B cell (primary cell): ENCODE measurements at regions not wholly inside any gene's neighbourhood (a gene's known extent, or its start where the extent isn't known, plus 50 kb on each side); places are given as distances from the start of the nearest gene placed in this dataset.
"Not testable (repeated sequence)": the region's sequence is repeated elsewhere in the genome, so short reads cannot be mapped to it uniquely, and the experiment has no call there.

Experiments
- ATAC-seq: fragments of 200-7000 bp; cut with Tn5 transposase; one replicate; pipeline ENCODE4 v1.10.0; 2021; ENCODE audit warnings: low read depth, mild to moderate bottlenecking, moderate number of reproducible peaks, moderate library complexity
- CTCF ChIA-PET: fragments of 350-600 bp; sonication (Branson Sonifier 250); formaldehyde crosslinking; loops from one replicate; lab custom pipeline; 2021; ENCODE audit warnings: antibody characterized with exemption, inconsistent platforms; lab: Charles Lee
- POLR2A ChIA-PET: fragments of 350-600 bp; sonication (Branson Sonifier 250); formaldehyde crosslinking; loops from one replicate; lab custom pipeline; 2021; ENCODE audit warnings: antibody characterized with exemption; lab: Charles Lee
- DNase-seq: peaks from one replicate; pipeline ENCODE4 v3.0.0; 2013
- H2AFZ ChIP-seq: 2 replicates; pipeline ENCODE4 v1.6.1; 2012; ENCODE audit warnings: mild to moderate bottlenecking, low read depth, low read length; ENCODE audit not compliant: insufficient read depth, poor library complexity, severe bottlenecking
- H3K27ac ChIP-seq, 2 donors: 1 replicate in 1 of 2; 2 replicates in 1 of 2; pipeline ENCODE4 v1.5.1; 2012 to 2013; ENCODE audit warnings: low read length in 2 of 2, mild to moderate bottlenecking in 2 of 2, moderate library complexity in 1 of 2
- H3K27me3 ChIP-seq, 4 experiments: fragments of 200-600 bp in 1 of 4; sonication (generic) in 1 of 4; replicated peaks in 1 of 4; 1 replicate in 2 of 4; 2 replicates in 2 of 4; pipeline versions ENCODE4 v1.6.1 to v1.7.0; 2013 to 2016; ENCODE audit warnings: low read length in 3 of 4, mild to moderate bottlenecking in 2 of 4, mixed read lengths in 1 of 4, moderate library complexity in 1 of 4; ENCODE audit not compliant: insufficient read depth in 4 of 4, control insufficient read depth in 3 of 4; ENCODE audit errors: control extremely low read depth in 1 of 4
- H3K36me3 ChIP-seq, 2 experiments: replicated peaks in 1 of 2; 1 replicate in 1 of 2; 2 replicates in 1 of 2; pipeline versions ENCODE4 v1.6.1 to v1.7.1; 2013; ENCODE audit warnings: low read length in 1 of 2; ENCODE audit not compliant: insufficient read depth in 2 of 2, control insufficient read depth in 1 of 2; ENCODE audit errors: control extremely low read depth in 1 of 2, extremely low read depth in 1 of 2
- H3K4me1 ChIP-seq, 2 donors: fragments of 200-600 bp in 1 of 2; sonication (generic) in 1 of 2; 1 replicate in 1 of 2; 2 replicates in 1 of 2; pipeline versions ENCODE4 v1.5.1 to v1.6.1; 2013 to 2017; ENCODE audit warnings: low read length in 2 of 2; ENCODE audit not compliant: control insufficient read depth in 2 of 2, insufficient read depth in 2 of 2
- H3K4me2 ChIP-seq: replicated peaks from 2 replicates; pipeline ENCODE3; 2012; ENCODE audit warnings: mild to moderate bottlenecking, low read depth, low read length; ENCODE audit not compliant: poor library complexity, severe bottlenecking
- H3K4me3 ChIP-seq, 5 experiments: fragments of 200-600 bp in 1 of 5; sonication (generic) in 1 of 5; 1 replicate in 3 of 5; 2 replicates in 2 of 5; pipeline versions ENCODE4 v1.5.1 to v1.7.0; 2011 to 2016; ENCODE audit warnings: low read length in 4 of 5, mild to moderate bottlenecking in 4 of 5, low read depth in 2 of 5, control low read depth in 1 of 5, moderate library complexity in 1 of 5; ENCODE audit not compliant: insufficient read depth in 1 of 5; ENCODE audit errors: control extremely low read depth in 1 of 5, extremely low read depth in 1 of 5
- H3K79me2 ChIP-seq: fragments of 200-600 bp; sonication (generic); one replicate; pipeline ENCODE4 v1.6.0; 2016; ENCODE audit warnings: low read length; ENCODE audit not compliant: control insufficient read depth, insufficient read depth
- H3K9ac ChIP-seq: fragments of 200-600 bp; sonication (generic); 2 replicates; pipeline ENCODE4 v1.6.1; 2017; ENCODE audit warnings: mild to moderate bottlenecking, low read length, moderate library complexity
- H3K9me3 ChIP-seq, 3 donors: one replicate each; pipeline versions ENCODE4 v1.6.1 to v1.7.1; 2013; ENCODE audit warnings: low read length in 2 of 3; ENCODE audit not compliant: control insufficient read depth in 2 of 3, insufficient read depth in 1 of 3; ENCODE audit errors: control extremely low read depth in 1 of 3
- H4K20me1 ChIP-seq: 2 replicates; pipeline ENCODE4 v1.6.0; 2012; ENCODE audit warnings: mild to moderate bottlenecking, low read length; ENCODE audit not compliant: insufficient read depth, control insufficient read depth, poor library complexity, severe bottlenecking
- H3K27ac Mint-ChIP-seq: one replicate; pipeline ENCODE4 v1.8.0; 2021; ENCODE audit warnings: mixed read lengths
- H3K27me3 Mint-ChIP-seq: one replicate; pipeline ENCODE4 v1.8.0; 2021; ENCODE audit warnings: mixed read lengths
- H3K4me1 Mint-ChIP-seq: one replicate; pipeline ENCODE4 v1.8.0; 2021; ENCODE audit warnings: mixed read lengths
- H3K4me3 Mint-ChIP-seq: one replicate; pipeline ENCODE4 v1.8.0; 2021; ENCODE audit warnings: mixed read lengths
- H3K9me3 Mint-ChIP-seq: one replicate; pipeline ENCODE4 v1.8.0; 2022; ENCODE audit warnings: mixed read lengths; ENCODE audit not compliant: insufficient read depth
- EZH2 ChIP-seq: IDR thresholded peaks from 2 replicates; pipeline ENCODE4 v1.6.1; 2012; ENCODE audit warnings: borderline replicate concordance, low read depth, mild to moderate bottlenecking, moderate library complexity, low read length; ENCODE audit not compliant: insufficient read depth, poor library complexity, severe bottlenecking
- WGBS: methylation state at CpG from one replicate; pipeline ENCODE4 v1.1.5; 2013; ENCODE audit warnings: missing lambda C conversion rate; ENCODE audit not compliant: insufficient coverage; 5-methylcytosine and 5-hydroxymethylcytosine counted together
- intact Hi-C: fragments of 100-400 bp; cut with micrococcal nuclease; formaldehyde crosslinking; loops from one replicate; pipeline ENCODE4 v1.10.0; 2022
- TF ChIP-seq, protein P1 (sequence below): fragments of 200-600 bp; IDR thresholded peaks from one replicate; pipeline ENCODE4 v1.8.0; 2022; ENCODE audit warnings: antibody characterized with exemption, mild to moderate bottlenecking

DNA sequence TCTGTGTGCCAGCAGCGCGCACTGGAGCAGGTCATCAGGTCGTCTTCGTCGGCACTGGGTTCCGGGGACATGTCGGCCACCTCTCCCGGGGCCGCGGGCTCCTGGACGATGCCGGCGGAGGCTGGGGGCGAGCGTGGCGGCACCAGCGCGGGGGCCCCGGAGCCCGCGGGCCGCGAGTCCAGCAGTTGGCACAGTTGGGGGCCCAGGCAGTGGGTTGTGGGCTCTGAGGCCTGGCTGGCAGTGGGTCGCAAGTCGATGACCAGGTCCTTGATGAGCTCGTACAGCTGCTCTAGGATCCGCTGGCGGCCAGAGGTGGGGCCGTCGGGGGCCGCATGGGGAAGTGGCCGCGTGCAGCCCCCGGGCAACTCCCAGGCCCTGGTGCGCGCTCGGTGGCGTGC lies 300.5 kb downstream of the CCDC74A start:
- Mint-ChIP-seq H3K27me3 (no peaks in the 10 kb centered on the region), H3K4me3 (no peak overlapping the region), H3K4me1 (no peaks in the 10 kb centered on the region), H3K9me3 (no peaks in the 10 kb centered on the region), H3K27ac (no peak overlapping the region)
- TF ChIP-seq, protein P1, sequence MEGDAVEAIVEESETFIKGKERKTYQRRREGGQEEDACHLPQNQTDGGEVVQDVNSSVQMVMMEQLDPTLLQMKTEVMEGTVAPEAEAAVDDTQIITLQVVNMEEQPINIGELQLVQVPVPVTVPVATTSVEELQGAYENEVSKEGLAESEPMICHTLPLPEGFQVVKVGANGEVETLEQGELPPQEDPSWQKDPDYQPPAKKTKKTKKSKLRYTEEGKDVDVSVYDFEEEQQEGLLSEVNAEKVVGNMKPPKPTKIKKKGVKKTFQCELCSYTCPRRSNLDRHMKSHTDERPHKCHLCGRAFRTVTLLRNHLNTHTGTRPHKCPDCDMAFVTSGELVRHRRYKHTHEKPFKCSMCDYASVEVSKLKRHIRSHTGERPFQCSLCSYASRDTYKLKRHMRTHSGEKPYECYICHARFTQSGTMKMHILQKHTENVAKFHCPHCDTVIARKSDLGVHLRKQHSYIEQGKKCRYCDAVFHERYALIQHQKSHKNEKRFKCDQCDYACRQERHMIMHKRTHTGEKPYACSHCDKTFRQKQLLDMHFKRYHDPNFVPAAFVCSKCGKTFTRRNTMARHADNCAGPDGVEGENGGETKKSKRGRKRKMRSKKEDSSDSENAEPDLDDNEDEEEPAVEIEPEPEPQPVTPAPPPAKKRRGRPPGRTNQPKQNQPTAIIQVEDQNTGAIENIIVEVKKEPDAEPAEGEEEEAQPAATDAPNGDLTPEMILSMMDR, result no peak
- TF ChIP-seq EZH2, result no peak
- WGBS, result over 99% methylated on average over 32 of the region's 38 CpGs
- POLR2A ChIA-PET, result no interaction called here
- H2AFZ ChIP-seq, result no peak overlapping the region
- no peaks in the 10 kb centered on the region for H4K20me1 ChIP-seq
- H3K27me3 ChIP-seq, result no peaks in the 10 kb centered on the region
- no peak overlapping the region for H3K4me3 ChIP-seq
- H3K36me3 ChIP-seq, result no peaks in the 10 kb centered on the region
- no peaks in the 10 kb centered on the region for H3K79me2 ChIP-seq
- DNase-seq (no peak), ATAC-seq (no peak)
- no peak overlapping the region for H3K4me2 ChIP-seq
- H3K4me1 ChIP-seq, result no peaks in the 10 kb centered on the region
- peaks cover 0 to 19% (median 0%) of the 10 kb centered on the region in 3 donors for H3K9me3 ChIP-seq
- intact Hi-C loops, result no loop called here
- H3K9ac ChIP-seq, result no peak overlapping the region
- CTCF ChIA-PET, result no interaction called here
- H3K27ac ChIP-seq, result no peak overlapping the region

DNA sequence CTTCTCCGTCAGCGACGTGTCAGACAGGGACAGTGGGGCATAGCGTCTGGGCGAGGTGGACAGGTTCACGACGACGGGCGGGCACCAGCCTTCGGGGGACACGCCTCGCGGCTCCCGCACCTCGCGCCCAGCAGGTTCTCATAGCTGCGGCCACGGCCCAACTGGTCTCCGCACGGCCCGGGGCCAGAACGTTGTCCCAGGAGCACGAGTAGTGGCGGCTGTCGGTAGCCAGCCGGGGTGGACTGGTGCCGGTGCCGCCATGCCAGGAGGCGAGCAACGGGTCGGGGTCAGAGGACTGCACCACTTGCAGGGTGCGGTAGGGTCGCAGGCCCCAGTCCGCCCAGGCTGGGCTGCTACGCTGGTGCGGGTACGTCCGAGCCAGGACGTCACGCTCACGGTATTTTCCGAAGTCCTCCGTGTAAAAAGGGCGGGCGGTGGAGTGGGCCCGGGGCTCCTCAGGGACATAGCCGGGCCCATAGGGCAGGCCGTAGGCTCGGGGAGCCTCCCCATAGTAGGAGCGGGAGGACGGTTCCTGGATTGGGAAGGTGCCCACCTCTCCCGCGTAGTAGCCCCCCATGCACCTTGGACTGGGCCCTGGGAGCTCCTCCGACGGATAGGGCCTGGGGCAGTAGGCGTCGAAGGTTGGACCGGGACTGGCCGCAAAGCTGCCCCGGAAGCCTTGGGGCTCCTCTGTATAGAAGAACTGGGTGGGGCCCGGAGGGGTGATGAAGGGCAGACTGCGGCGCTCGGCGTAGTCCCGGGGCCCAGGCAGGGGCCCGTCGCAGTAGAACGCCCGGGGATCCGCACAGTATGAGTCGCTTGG lies 301.2 kb downstream of the CCDC74A start:
- H3K79me2 ChIP-seq, ATAC-seq, H3K4me1 ChIP-seq, H3K4me3 Mint-ChIP-seq, H4K20me1 ChIP-seq, H3K4me2 ChIP-seq, H3K27ac Mint-ChIP-seq, H3K9me3 Mint-ChIP-seq, H3K9ac ChIP-seq, H3K36me3 ChIP-seq, H3K4me3 ChIP-seq, DNase-seq, intact Hi-C loops, H2AFZ ChIP-seq, H3K27me3 ChIP-seq, POLR2A ChIA-PET, H3K4me1 Mint-ChIP-seq, H3K27ac ChIP-seq, CTCF ChIA-PET, H3K27me3 Mint-ChIP-seq: not testable (repeated sequence)
- 93% methylated on average over 64 of the region's 72 CpGs for WGBS
- peaks cover 0 to 19% (median 0%) of the 10 kb centered on the region in 3 donors for H3K9me3 ChIP-seq

DNA sequence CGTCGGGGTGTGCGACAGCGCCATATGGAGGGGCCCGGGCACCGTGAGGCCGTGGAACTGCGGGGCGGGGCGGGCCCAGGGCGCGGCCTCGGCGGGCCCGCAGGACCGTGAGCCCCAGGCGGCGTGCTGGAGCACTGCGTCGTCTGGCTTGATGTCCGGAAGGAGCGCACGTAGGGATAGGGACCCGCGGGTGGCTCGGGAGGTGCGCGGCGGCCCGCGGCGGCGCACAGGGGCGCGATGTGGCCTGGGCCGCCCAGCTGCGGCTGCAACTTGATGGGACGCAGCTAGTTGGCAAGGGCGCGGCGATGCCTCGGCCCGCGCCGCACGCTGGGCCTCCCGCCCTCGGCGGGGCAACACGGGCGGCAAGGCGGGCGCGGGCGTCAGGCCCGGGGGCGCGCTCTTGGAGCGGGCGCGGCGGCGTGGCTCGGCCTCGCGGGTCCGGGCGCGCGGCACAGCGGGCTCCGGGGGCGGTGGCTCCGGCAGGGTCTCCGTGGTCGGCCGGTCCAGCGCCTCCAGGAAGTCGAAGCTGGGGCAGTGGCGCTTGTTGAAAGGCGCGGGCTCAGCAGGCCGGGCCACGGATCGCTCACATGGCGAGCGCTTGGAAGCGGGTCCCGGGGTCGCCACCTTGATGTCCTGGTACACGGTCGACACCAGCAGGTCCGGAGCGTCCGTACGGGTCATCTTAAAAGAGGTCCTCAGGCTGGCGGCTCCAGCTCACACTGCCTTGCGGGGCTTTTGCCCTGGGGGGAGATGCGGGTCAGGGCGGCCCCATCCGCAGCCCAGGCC lies 302.0 kb downstream of the CCDC74A start:
- not testable (repeated sequence) for H4K20me1 ChIP-seq, H3K9ac ChIP-seq
- WGBS, result 45% methylated on average over 101 of the region's 101 CpGs

More for the DNA sequence above, 302.0 kb downstream of the CCDC74A start:
- H3K4me3 ChIP-seq, H3K4me3 Mint-ChIP-seq, H3K27ac Mint-ChIP-seq, H3K4me2 ChIP-seq, ATAC-seq, H3K4me1 Mint-ChIP-seq, CTCF ChIA-PET, POLR2A ChIA-PET, intact Hi-C loops, H3K27me3 Mint-ChIP-seq, H3K27ac ChIP-seq, H2AFZ ChIP-seq, DNase-seq, H3K27me3 ChIP-seq, H3K9me3 Mint-ChIP-seq, H3K79me2 ChIP-seq, H3K36me3 ChIP-seq, H3K4me1 ChIP-seq: not testable (repeated sequence)
- peaks cover 0 to 19% (median 0%) of the 10 kb centered on the region in 3 donors for H3K9me3 ChIP-seq
